GOT3 (cell line): ENCODE measurements at regions not wholly inside any gene's neighbourhood (a gene's known extent, or its start where the extent isn't known, plus 50 kb on each side); places are given as distances from the start of the nearest gene placed in this dataset.

Experiments
- DNase-seq: peaks from one replicate; lab custom pipeline; 2025; ENCODE audit warnings: mixed read lengths; lab: John Stamatoyannopoulos, UW

- DNase-seq, result no peak
These were observed 89.0 kb upstream of the PTPRR start for GRCh38 chr12:71009430-71010142.

GRCh38 chr12:71008616-71009015 is 88.1 kb upstream of the PTPRR start:
- DNase-seq, result no peak

GRCh38 chr12:71007781-71008404 is 87.4 kb upstream of the PTPRR start:
- DNase-seq, result no peak

- DNase-seq, result no peak
These were observed 86.5 kb upstream of the PTPRR start for GRCh38 chr12:71007020-71007419.

- DNase-seq, result no peak
These were observed 84.6 kb upstream of the PTPRR start for GRCh38 chr12:71005166-71005565.

GRCh38 chr12:71004578-71004977 is 84.0 kb upstream of the PTPRR start:
- DNase-seq, result no peak

GRCh38 chr12:71000748-71001147 is 80.2 kb upstream of the PTPRR start:
- no peak for DNase-seq

GRCh38 chr12:71000255-71000654 is 79.7 kb upstream of the PTPRR start:
- no peak for DNase-seq

- DNase-seq, result peak; percentile 93
These were observed 73.8 kb upstream of the PTPRR start for GRCh38 chr12:70994217-70994788.

GRCh38 chr12:70989232-70989631 is 68.7 kb upstream of the PTPRR start:
- no peak for DNase-seq

GRCh38 chr12:70985850-70986249 is 65.3 kb upstream of the PTPRR start:
- no peak for DNase-seq

- DNase-seq, result no peak
These were observed 63.2 kb upstream of the PTPRR start for GRCh38 chr12:70983692-70984091.

- DNase-seq, result no peak
These were observed 62.5 kb upstream of the PTPRR start for GRCh38 chr12:70982991-70983390.

GRCh38 chr12:70982286-70982685 is 61.7 kb upstream of the PTPRR start:
- DNase-seq, result no peak

- DNase-seq, result no peak
These were observed 50.7 kb upstream of the PTPRR start for GRCh38 chr12:70971001-70971794.
